Activated CD8-positive, alpha-beta memory T cell treated with anti-CD3 and anti-CD28 coated beads, Interleukin-2, amount 50 U/mL, for 24 hours (primary cell): ENCODE measurements at regions not wholly inside any gene's neighbourhood (a gene's known extent, or its start where the extent isn't known, plus 50 kb on each side); places are given as distances from the start of the nearest gene placed in this dataset.

Experiments used
- DNase-seq: peaks from one replicate; pipeline ENCODE4 v3.0.0-alpha.2; 2020; ENCODE audit errors: extremely low read depth

DNA sequence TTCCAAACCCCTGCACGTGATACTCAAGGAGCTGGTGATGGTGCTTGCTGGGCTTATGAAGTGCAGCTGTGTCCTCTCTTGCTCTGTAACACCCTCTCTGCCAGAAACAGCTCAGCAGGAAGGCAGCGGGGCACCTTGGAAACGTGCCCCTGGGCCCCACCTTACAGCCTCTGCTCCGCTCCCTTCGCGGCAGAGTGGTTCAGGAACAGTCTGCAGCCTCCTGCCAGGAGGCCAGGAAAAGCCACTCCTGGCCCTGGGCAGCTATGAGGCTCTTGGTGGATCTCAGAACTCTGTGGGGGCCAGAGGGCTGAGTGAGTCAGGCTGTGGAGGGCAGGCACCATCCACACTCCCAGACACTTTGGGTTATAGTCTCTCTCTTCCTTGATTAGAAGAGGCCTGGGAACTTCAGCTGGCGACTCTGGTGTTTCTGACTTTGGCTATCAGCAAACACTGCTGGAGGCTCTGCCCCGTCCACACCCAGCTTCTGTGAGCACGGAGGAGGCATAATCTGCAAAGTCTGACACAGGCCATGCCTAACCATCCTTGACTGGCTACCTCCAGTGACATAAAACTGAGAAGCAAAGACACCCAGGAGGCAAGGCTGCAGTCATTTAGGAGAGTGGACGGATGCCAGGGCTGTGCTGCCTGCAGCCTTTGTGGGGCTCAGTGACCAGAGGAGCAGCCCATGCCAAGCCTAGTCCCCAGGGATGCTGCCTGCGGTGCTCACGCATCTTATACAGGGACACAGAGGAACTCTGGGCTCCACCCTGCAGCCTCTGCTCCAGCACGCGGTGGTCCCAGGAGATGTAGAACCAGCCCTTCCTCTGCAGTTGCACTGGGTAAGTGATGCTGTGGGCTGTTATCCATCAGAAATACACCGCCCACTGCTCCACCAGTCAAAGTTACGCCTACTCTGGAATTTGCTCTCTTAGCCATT is 65.3 kb downstream of the METRNL start:
- DNase-seq, result no peak

DNA sequence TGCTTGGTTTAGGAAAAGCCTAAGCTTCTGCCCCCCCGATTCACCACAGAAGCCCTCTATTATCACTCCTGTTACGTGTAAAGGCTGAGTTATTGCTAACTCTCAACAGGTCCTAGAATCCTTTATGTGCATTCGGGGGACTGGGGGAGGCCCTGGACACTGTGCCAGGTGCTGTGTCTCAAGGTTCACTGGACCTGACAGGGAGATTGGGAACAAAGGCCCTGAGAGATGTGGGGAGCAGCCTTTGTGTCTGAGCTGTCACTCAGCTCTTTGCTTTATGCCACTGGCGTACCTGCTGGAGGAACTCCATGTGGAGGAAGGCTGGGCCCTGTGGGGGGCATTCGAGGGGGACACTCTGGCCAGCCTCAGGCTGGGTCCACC is 65.9 kb downstream of the METRNL start:
- DNase-seq, result no peak

DNA sequence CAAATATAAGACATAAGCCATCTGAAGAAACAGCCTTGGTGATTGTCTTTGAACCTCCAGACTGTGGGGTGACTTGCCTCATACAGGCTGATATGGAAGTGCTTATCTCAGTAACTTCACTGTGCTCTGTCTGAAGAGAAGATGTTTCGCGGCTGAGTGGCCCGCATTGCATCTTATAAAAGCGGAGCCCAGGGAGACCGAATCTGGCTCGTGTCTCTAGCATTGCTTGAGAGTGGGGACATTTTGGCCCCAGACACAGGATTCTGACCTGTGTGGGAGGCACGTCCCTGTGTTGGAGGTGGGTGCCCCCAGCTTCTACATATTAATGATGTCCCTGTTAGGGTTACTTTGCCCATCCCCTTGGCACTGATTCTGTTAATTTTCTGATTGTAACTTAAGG is 66.4 kb downstream of the METRNL start:
- DNase-seq, result no peak

DNA sequence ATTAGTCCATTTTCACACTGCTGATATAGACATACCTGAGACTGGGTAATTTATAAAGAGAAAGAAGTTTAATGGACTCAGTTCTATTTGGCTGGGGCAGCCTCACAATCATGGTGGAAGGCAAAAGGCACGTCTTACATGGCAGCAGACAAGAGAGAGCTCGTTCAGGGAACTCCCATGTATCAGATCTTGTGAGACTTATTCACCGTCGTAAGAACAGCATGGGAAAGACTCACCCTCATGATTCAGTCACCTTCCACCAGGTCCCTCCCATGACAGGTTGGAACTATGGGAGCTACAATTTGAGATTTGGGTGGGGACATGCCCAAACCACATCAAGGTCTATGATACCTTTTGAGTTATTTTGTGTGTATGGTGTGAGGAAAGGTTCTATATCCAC is 66.9 kb downstream of the METRNL start:
- DNase-seq, result no peak

DNA sequence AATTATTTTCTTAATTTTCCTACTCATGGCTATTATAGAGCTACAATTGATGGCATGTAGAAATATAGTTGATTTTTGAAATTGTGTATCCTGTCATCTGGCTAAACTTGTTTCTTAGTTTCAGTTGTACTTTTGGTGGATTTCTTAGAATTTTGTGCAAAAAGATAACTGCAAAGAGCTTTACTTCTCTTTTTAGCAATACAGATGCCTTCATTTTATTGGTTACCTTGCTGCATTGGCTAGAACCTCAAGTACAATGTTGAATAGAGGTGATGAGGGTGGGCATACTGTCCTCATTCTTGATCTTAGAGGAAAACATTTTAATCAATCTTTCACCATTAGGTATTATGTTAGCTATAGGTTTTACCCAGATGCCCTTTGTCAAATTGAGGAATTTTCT is 67.9 kb downstream of the METRNL start:
- DNase-seq, result no peak

DNA sequence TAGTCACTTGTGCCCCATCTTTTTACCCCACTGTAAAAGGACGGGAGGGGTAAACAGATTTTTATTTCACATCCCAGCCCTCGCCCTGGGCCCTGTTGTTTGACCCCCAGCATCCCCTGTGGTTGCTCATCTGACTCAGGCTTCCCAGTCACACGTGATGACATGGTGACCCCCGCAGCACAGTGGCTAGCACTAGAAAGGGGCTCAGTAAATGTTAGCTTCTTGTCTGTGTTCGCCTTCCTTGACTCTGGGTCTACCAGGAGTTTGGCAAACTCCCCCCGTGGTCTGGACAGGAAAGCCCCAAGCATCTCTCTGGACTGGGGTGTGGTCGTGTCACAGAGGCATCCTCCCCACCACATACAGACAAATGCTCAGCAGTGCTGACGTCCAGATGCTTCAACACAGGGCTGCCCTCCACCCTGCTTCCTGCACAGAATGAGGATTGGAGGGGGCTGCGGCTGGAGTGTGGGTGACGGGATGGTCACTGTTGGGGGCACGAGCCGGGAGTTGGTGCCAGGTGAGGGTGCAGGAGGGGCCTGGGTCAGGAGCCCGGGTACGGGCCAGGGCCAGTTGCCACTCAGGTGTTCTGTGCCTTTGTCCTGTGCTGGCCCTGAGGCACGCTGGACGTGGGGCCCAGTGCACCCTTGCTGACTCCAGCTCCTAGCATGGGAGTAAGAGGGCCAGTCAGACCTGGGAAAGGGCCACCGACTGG is 69.1 kb downstream of the METRNL start:
- no peak for DNase-seq

DNA sequence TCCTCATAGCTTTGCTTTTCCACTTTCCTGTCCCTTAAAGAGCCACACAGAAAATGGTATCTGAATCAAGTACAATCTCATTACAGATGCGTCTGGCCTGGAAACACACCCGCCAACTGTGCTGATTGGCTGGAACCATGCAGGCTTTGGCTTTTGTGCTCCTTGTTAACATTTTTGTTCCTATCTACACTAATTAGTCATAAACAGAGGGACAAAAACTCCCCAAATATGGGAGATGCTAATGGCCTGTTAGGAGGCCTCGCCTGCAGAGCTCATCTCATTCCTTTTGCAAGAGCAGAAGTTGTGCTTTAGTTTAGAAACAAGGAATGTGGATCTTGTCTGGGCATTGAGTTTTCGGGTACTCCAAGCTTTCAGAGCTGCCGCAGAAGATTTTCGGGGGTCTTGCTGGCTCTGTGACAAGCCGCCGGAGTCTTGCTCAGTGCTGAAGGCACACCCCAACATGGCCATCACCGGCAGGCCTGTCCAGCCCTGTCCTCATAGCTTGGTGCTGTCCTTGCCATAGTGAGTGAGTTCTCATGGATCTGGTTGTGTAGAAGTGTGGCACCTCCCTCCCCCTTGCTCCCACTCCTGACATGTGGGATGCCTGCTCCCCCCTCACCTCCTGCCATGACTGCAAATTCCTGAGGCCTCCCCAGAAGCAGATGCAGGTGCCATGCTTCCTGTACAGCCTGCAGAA is 69.8 kb downstream of the METRNL start:
- no peak for DNase-seq

DNA sequence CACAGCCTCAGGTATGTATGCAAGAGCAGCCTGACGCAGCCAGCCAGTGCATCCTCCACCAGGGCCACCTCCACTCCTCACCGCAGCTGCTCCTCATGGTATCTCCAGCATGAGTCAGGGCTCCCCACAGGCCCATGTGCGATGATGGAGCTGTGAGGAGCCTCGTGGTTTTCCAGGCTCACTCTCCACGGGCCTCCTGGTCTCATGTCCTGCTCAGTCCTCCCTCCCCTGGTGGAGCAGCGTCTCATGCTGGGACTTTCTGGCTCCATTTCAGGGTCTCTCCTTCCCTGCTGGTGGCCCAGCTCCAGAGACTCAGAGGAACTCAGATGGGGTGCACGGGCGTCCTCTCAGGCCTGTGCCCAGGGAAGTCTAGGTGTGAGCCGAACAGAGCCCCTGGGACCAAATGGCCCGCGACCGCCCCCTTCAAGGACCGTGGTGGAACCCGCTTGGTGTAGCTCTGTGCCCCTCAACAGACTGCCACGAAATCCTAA is 70.4 kb downstream of the METRNL start:
- DNase-seq, result no peak

DNA sequence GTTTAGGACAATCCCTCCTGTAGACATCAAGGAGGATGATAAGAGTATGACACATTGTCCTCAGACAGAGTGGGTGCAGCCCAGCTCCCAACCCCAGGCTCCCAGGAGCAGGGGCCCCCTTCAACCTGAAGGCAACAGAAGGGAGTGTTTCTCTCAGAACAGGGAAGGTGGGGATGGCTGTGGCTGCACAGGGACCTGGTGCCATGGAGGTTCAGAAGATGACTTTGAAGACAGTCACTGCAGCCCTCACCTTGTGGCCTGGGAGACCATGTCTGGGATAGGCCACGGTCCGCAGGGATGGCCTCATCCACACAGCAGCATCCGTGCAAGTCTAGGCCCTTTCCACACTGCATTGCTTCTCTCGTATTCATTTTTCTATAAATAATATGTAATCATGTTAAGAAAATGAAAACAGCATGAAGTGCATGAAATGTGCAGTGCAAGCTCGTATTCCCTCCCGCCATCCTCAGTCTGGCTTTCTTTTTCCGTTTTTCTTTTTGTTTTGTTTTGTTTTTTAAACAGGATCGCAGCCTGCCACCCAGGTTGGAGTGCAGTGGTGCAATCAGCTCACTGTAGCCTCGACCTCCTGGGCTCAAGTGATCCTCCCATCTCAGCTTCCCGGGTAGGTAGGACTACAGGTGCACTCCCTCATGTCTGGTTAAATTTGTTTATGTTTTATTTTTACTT is 71.1 kb downstream of the METRNL start:
- DNase-seq, result no peak

DNA sequence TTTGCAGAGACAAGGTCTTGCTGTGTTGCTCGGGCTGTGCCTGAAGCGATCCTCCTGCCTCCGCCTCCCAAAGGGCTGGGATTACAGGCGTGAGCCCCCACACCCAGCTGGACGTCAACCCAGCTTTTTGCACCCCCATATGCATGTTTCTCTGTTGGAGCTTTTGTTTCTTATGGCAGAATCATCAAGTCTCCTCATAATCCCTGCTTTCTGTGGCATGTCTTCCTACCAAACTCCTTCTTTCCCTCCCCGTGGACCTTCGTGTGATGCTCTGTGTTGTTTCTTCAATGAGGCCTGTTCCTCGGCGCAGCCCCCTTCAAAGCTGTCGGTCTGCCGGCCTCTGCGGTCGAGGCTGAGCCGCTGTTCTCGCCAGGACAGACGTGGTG is 71.6 kb downstream of the METRNL start:
- DNase-seq, result no peak

DNA sequence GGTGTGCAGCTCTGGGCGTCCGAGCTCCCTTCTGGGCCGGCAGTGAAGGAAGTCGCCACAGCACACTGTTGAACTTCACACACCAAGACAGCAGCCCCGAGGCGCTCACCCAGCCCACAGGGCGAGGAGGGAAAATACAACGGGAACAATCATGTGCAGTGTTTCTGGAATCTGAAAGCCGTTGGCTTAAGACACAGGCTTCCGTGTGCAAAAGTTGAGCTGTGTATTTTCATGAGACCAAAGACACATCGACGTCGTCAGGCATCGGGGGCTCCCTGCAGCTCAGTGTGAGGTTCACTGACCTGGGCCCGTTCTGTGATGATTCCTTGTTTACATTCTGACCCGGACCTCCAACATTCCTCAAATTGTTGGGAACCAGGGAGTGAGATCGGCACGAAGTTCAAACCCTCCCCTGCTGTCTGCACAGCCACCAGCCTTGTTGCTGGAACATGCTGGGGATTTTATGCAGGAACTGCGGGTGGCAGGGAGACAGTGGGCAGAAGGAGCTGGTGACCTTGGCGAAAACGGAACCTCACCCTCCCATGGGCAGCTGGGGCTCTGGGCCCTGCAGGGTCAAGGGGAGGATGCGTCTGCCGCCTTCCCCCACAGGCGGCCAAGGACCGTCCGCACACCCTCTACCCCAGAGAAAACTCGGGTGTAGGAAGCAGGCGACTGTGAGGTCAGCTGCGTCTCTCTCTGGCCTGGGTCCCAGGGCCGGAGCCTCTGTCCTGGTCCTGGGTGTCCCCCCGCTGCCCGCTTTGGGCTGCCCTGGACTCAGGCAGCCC is 72.2 kb downstream of the METRNL start:
- no peak for DNase-seq

DNA sequence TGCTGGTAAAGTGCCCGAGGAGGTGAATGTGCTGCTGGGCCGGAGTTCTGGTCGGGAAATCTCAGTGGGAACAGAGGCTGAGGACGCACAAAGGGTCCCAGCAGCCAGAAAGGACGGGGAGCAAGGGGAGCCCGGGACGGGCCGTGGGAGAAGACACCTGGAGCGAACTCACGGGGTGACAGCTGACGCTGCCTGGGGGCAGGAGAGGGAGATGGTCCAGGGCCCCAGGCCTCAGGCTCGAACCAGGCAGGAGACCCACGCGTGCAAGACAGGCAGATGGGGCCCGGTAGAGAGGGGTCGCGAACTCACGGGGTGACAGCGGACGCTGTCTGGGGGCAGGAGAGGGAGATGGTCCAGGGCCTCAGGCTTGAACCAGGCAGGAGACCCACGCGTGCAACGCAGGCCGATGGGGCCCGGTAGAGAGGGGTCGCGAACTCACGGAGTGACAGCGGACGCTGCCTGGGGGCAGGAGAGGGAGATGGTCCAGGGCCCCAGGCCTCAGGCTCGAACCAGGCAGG is 72.9 kb downstream of the METRNL start:
- DNase-seq, result no peak

DNA sequence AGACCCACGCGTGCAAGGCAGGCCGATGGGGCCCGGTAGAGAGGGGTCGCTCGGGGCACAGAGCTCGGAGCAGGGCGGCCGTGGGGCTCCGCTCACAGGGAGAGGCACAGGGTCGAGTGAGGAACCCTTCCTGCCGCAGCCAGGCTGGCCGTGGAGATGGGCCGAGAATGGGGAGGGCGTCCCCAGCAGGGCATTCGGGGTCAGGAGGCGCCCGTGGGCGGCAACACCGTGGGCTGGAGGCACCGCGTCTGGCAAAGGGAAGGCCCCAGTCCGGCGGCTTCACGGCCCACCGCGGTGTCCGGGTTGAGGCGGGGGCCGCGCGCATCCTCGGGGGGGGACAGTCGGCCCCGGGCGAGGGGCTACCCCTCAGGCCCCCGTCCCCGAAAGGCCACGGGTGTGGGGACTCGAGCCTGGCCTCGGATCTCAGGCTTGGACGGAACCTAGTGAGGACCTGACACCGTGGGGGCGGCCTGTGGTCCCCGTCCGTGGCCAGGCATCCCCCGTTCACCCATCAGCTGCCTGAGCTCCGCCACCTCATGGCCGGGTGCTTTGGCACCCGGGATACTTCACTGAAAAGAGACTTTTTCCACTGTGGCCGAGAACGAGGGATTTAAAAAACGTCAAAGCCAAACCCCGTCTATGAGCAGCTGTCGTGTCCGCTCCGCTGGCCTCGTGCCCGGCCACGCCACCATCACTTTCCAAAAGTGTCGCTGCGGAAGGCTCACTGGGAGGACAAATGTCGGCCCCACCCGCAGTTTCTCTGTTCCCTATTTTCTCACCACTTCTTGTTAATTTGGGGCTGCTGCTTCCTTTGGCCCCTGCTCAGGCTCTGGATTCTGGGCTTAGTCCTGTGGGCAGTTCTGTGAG is 73.6 kb downstream of the METRNL start:
- no peak for DNase-seq

DNA sequence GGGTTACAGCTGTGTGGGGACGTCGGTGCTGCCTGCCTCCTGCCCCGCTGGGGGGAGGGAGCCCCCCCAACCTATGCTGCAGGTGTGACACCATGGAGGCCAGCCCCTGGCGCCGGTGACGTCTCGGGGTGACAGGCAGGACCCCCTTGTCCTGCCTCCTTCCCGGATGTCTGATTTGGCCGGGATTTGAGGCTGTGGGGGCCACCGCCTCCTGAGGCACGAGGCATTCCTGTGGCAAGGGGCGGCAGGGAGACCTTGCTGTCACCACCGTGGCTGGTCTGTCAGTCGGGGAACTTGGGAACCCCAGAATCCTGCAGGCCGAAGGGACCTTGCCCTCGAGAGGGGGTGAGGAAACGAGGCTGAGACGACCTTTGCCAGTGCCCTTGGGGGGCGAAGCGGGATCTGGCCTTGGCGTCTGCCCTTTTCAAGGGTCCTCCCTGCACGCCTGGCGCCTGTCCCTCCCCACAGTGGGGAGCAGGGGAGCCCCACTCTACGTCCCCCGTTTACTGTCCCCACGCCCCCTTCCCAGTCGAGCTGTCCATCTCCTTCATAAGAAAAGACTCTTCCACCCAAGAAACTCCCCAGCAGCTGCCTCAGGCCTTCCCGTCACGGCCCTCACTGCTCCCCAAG is 74.4 kb downstream of the METRNL start:
- no peak for DNase-seq

DNA sequence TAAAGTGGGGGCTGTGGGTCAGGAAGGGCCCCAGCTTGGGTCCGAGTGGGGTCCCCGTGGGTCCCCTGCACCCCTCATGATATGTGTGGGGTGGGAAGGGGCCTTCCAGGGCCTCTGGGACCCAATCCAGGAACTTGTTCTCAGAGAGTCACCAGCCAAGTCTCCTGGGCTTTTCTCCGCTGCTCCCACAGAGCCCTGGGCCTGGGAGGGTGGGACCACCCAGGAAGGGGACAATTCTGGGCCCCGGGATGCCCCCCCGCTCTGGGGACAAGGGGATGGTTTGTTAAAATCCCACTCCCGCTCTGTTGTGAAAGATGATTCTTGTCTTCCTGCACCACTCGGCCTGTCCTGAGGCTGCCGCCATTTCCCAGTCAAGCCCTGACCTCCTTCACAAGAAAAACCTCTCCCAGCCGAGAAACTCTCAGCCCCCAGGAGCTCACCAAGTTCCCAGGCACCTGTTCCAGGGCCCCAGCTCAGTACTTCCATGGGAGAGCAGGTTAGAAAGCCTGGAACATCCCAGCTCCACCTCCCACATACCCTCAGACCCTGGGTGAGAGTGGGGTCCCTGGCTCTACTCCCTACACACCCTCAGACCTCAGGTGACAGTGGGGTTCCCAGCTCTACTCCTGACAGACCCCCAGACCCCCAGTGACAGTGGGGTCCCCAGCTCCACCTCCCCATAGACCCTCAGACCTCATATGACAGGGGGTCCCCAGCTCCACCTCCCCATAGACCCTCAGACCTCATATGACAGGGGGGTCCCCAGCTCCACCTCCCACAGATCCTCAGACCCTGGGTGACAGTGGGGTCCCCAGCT is 75.1 kb downstream of the METRNL start:
- no peak for DNase-seq

DNA sequence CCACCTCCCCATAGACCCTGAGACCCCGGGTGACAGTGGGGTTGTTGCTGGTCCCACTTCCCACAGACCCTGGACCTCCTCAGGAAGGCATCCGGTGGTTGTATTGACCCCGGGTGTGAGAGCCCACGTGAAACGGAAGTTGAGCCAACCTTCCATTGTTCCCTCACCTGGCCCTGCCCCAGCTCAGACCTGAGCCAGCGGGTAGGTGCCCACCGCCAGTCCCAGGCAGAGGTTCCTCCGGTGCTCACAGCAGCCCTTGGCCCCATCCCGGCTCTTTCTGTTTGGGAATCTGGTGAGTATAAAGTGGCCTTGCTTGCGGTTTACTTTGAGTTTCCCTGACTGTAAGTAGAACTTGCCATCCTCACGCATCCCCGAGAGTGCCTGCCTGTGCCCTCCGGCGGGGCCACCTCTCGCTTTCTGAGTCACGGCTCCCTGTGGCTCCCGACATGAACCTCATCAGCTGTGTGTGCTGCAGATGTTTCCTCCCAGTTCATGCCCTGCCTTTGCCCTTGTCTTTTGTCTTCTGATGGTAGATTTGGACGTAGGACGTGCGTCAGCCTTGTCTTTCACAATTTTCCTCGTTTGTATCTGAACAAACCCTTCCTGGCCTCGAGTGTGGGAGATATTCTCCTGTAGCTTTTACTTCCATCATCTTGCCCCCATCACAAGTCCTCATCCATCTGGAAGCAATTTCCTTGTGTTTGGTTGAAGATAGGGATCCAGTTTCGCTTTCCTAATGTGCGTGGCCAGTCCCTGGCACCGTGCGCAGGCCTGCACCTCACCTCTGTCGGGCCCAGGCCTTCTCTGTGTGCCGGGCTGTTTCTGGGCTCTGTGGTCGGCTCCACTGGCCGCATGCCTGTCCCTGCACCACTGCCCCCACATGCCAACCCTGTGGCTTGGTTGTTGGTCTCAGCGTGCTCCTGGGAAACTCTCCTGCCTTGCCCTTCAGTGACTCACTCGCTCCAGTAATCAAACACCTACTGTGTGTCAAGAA is 76.0 kb downstream of the METRNL start:
- DNase-seq, result no peak

DNA sequence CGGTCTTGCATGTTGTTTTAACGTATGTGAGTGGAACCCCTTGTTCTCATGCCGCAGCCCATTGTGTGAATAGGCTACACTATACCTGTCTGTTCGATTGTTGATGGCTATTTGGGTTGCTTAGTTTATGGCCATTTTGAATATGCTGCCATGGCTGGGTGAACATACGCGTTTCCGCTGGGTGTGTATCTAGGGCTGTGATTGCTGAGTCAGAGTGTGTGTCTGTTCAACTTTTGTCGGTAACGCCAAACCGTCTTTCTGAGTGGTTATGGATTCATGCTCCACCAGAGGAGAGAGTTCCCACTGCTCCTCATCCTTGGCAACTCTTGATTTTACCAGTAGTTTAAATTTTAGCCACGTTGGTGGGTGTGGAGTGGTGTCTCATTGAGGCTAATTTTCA is 77.0 kb downstream of the METRNL start:
- DNase-seq, result no peak
